OCI-LY7 (cell line): ENCODE measurements at regions not wholly inside any gene's neighbourhood (a gene's known extent, or its start where the extent isn't known, plus 50 kb on each side); places are given as distances from the start of the nearest gene placed in this dataset.

ENCODE experiments used
- BruUV-seq: library from RNA; stranded (reverse); fragments of 400-500 nt; replicated peaks from 2 replicates; lab custom pipeline; 2021; lab: Mats Ljungman, UMichigan
- CTCF ChIA-PET: fragments of 300-600 bp; sonication (Branson Sonifier 250); formaldehyde crosslinking; loops from one replicate; lab custom pipeline; 2022; ENCODE audit warnings: antibody characterized with exemption; ENCODE audit not compliant: unreplicated experiment; lab: Charles Lee
- POLR2A ChIA-PET: fragments of 300-600 bp; sonication (Branson Sonifier 250); formaldehyde crosslinking; loops from one replicate; lab custom pipeline; 2022; ENCODE audit warnings: antibody characterized with exemption; lab: Charles Lee
- DNase-seq: peaks from one replicate; pipeline ENCODE4 v3.0.0-alpha.2; 2015; ENCODE audit warnings: low spot score
- H2AFZ ChIP-seq: fragments of 200-600 bp; sonication (generic), shearing (Covaris generic); 2 replicates; pipeline ENCODE4 v1.6.1; 2014; ENCODE audit warnings: mild to moderate bottlenecking, antibody characterized with exemption, low read length, moderate library complexity
- H3K27ac ChIP-seq: fragments of 200-600 bp; sonication (generic); 2 replicates; pipeline ENCODE4 v1.5.1; 2014; ENCODE audit warnings: mixed run types, low read depth, mild to moderate bottlenecking, moderate library complexity, low read length, inconsistent platforms; ENCODE audit not compliant: poor library complexity, severe bottlenecking
- H3K36me3 ChIP-seq: fragments of 200-600 bp; sonication (generic); 2 replicates; pipeline ENCODE4 v1.6.1; 2014; ENCODE audit warnings: mild to moderate bottlenecking, antibody characterized with exemption, low read length, moderate library complexity, mixed read lengths; ENCODE audit not compliant: insufficient read depth
- H3K4me1 ChIP-seq: fragments of 200-600 bp; sonication (generic); 2 replicates; pipeline ENCODE4 v1.5.1; 2014; ENCODE audit warnings: mild to moderate bottlenecking, low read length; ENCODE audit not compliant: insufficient read depth, poor library complexity, severe bottlenecking
- H3K4me2 ChIP-seq: fragments of 200-600 bp; sonication (generic); 2 replicates; pipeline ENCODE4 v1.6.1; 2014; ENCODE audit warnings: mild to moderate bottlenecking, low read length
- H3K4me3 ChIP-seq: fragments of 200-600 bp; sonication (generic); 2 replicates; pipeline ENCODE4 v1.5.1; 2014; ENCODE audit warnings: mild to moderate bottlenecking, low read depth, low read length; ENCODE audit not compliant: poor library complexity, severe bottlenecking
- H3K79me2 ChIP-seq: fragments of 200-600 bp; sonication (generic); 2 replicates; pipeline ENCODE4 v1.6.1; 2016; ENCODE audit warnings: low read depth, mild to moderate bottlenecking, low read length, moderate library complexity, mixed read lengths; ENCODE audit not compliant: insufficient read depth
- H3K9me2 ChIP-seq: fragments of 200-600 bp; sonication (generic); 2 replicates; pipeline ENCODE4 v1.6.1; 2016; ENCODE audit warnings: mild to moderate bottlenecking, low read length, mixed read lengths; ENCODE audit not compliant: insufficient read depth
- H3K9me3 ChIP-seq: fragments of 200-600 bp; sonication (generic); 2 replicates; pipeline ENCODE4 v1.6.1; 2014; ENCODE audit warnings: mild to moderate bottlenecking, mixed run types, low read length, mixed read lengths
- H4K20me1 ChIP-seq: fragments of 200-600 bp; sonication (generic); 2 replicates; pipeline ENCODE4 v1.6.1; 2014; ENCODE audit warnings: mild to moderate bottlenecking, antibody characterized with exemption, low read length, moderate library complexity, mixed read lengths; ENCODE audit not compliant: insufficient read depth
- EZH2phosphoT487 ChIP-seq: fragments of 200-600 bp; sonication (generic); IDR thresholded peaks from 2 replicates; pipeline ENCODE4 v1.6.1; 2018; ENCODE audit warnings: low read depth, borderline replicate concordance, mild to moderate bottlenecking, mixed run types, antibody characterized with exemption, low read length, moderate library complexity, mixed read lengths
- intact Hi-C: fragments of 100-400 bp; cut with micrococcal nuclease; formaldehyde crosslinking; loops from one replicate; pipeline ENCODE4 v1.10.0; 2022; ENCODE audit not compliant: unreplicated experiment
- TF ChIP-seq, protein P1 (sequence below): fragments of 200-600 bp; sonication (generic); conservative IDR thresholded peaks from 2 replicates; pipeline ENCODE4 v1.5.1; 2014; ENCODE audit warnings: mild to moderate bottlenecking, antibody characterized with exemption, low read length, moderate library complexity, mixed read lengths

DNA sequence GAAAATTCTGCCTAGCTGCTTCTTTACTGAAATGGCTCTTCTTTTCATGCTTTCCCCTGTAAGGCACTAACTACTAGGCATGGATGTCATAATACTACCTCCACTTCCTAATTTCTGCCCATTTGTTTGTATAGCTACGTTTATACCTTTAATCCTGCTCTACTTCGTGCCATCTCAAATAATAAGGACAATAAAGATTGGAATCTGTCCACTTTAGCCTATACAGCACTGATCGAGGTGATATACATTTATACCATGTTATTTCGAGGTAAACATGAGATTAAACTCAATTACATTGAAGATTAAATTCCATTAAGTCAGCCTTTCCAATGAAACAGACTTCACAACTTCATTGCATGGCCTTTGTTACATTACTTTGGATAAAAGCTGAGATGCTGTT is 390.6 kb upstream of the MARCKS start:
- POLR2A ChIA-PET = interaction anchor here (0.6 to 1.9 kb wide), 5 partner anchors 8 to 378 kb away, joined by 3 to 5 read pairs (median 3); no protein-coding TSS in a partner anchor
- no peak overlapping the region for H2AFZ ChIP-seq

DNA sequence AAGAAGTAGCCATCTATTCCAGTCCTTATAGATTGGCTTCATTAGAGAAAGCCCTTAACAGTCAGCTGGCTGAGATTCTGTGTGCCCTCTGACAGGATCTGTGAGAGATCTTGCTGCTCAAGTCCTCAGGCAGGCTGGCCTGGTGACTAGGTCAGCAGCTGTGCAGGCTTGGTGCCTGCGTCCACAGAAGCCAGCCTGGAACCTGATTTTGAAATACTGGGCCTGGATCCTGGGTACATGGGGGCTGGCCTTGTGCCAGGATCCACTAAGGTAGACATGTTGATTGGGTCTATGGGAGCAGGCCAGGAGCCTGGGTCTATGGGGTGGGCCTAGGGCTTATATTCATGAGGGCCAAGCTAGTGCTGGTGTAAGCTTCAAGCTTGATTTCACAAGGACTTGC is 381.8 kb upstream of the MARCKS start:
- Histone ChIP-seq H3K79me2 (no peaks in the 10 kb centered on the region), H3K9me2 (no peaks in the 10 kb centered on the region), H3K4me2 (no peak overlapping the region), H3K4me1 (no peaks in the 10 kb centered on the region), H3K9me3 (no peaks in the 10 kb centered on the region), H3K36me3 (no peaks in the 10 kb centered on the region), H3K27ac (no peak overlapping the region), H2AFZ (no peak overlapping the region), H4K20me1 (no peaks in the 10 kb centered on the region), H3K4me3 (no peak overlapping the region)
- intact Hi-C loops = no loop called here
- TF ChIP-seq, protein P1, sequence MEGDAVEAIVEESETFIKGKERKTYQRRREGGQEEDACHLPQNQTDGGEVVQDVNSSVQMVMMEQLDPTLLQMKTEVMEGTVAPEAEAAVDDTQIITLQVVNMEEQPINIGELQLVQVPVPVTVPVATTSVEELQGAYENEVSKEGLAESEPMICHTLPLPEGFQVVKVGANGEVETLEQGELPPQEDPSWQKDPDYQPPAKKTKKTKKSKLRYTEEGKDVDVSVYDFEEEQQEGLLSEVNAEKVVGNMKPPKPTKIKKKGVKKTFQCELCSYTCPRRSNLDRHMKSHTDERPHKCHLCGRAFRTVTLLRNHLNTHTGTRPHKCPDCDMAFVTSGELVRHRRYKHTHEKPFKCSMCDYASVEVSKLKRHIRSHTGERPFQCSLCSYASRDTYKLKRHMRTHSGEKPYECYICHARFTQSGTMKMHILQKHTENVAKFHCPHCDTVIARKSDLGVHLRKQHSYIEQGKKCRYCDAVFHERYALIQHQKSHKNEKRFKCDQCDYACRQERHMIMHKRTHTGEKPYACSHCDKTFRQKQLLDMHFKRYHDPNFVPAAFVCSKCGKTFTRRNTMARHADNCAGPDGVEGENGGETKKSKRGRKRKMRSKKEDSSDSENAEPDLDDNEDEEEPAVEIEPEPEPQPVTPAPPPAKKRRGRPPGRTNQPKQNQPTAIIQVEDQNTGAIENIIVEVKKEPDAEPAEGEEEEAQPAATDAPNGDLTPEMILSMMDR = no peak
- no peak for TF ChIP-seq EZH2phosphoT487
- DNase-seq = no peak
- POLR2A ChIA-PET = interaction anchor here (1.6 kb wide), 1 partner anchor 16 kb away, joined by 4 read pairs; no protein-coding TSS in a partner anchor
- CTCF ChIA-PET = no interaction called here
- no TSS peak for BruUV-seq

More for the DNA sequence above, 390.6 kb upstream of the MARCKS start:
- no peaks in the 10 kb centered on the region for H3K9me2 ChIP-seq
- intact Hi-C loops = no loop called here
- no peak overlapping the region for H3K4me2 ChIP-seq
- H3K9me3 ChIP-seq = no peaks in the 10 kb centered on the region
- H3K4me1 ChIP-seq = no peaks in the 10 kb centered on the region
- CTCF ChIA-PET = no interaction called here
- H3K79me2 ChIP-seq = no peaks in the 10 kb centered on the region
- no peak overlapping the region for H3K4me3 ChIP-seq
- no peak for DNase-seq
- H3K36me3 ChIP-seq = no peaks in the 10 kb centered on the region
- TF ChIP-seq, protein P1 = no peak
- no peak for TF ChIP-seq EZH2phosphoT487
- no peaks in the 10 kb centered on the region for H4K20me1 ChIP-seq
- no peak overlapping the region for H3K27ac ChIP-seq
- no TSS peak for BruUV-seq

DNA sequence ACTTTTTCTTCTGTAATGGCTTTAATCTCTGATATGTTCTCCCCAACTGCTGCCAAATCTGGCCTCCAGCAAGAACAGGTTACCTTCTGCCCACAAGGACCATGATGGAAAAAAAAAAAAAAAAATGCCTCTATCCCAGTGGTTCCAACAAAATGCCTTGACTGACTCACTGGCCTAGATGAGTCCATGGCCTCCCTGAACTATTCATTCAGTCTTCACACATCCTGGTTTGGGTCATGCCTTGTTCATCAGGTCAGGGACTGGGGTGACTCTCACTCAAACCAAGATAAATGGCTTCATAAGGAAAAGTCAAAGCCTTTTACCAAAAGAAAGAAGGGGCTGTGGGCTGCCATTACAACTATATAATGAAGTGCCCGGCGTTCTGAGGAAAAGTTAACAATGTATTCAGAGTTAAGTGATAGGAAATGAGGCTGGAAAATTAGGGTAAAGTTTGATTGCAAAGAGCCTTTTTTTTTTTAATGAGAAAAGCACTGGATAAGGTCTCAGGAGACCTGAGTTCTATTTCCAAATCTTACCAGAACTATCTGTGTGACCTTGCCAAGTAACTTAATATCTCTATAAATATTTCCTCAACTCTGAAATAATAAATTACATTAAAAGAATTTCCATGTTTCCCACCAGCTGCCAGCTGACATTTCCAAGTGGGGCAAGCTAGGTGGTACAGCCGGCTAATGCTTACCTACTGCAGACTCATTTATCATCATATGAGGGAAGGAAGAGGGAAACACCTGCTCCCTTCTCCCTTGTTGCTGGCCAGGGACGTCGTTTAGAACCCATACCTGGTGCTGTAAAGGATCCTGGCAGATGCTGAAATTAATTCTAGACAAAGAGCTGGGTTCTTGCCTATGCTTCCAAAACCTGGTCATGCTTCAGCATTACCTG is 380.0 kb upstream of the MARCKS start:
- H3K4me3 ChIP-seq = no peak overlapping the region
- no peaks in the 10 kb centered on the region for H3K9me2 ChIP-seq
- TF ChIP-seq, protein P1 = no peak
- TF ChIP-seq EZH2phosphoT487 = no peak
- CTCF ChIA-PET = no interaction called here
- H3K27ac ChIP-seq = no peak overlapping the region
- H2AFZ ChIP-seq = no peak overlapping the region
- H3K79me2 ChIP-seq = no peaks in the 10 kb centered on the region
- no TSS peak for BruUV-seq
- no peak overlapping the region for H3K4me2 ChIP-seq
- no peak for DNase-seq
- no peaks in the 10 kb centered on the region for H3K9me3 ChIP-seq
- H3K36me3 ChIP-seq = no peaks in the 10 kb centered on the region
- POLR2A ChIA-PET = interaction anchor here (1.6 kb wide), 1 partner anchor 17 kb away, joined by 4 read pairs; no protein-coding TSS in a partner anchor
- H4K20me1 ChIP-seq = no peaks in the 10 kb centered on the region
- intact Hi-C loops = no loop called here
- H3K4me1 ChIP-seq = no peaks in the 10 kb centered on the region
